IMR-90 (cell line): ENCODE measurements at regions not wholly inside any gene's neighbourhood (a gene's known extent, or its start where the extent isn't known, plus 50 kb on each side); places are given as distances from the start of the nearest gene placed in this dataset.

Experiments
- ATAC-seq: fragments of 200-7000 bp; cut with Tn5 transposase; 2 replicates; pipeline ENCODE4 v1.9.1; 2020; ENCODE audit warnings: low read depth, mild to moderate bottlenecking, moderate library complexity
- BruUV-seq: library from RNA; stranded (reverse); fragments of 400-500 nt; replicated peaks from 2 replicates; lab custom pipeline; 2021; lab: Mats Ljungman, UMichigan
- CTCF ChIA-PET: fragments of 300-600 bp; formaldehyde crosslinking; extraction: SDS; loops from one replicate; lab custom pipeline; 2021; ENCODE audit warnings: antibody characterized with exemption; lab: Yijun Ruan, JAX
- POLR2A ChIA-PET: fragments of 300-600 bp; sonication (Branson Sonifier 250); formaldehyde crosslinking; loops from one replicate; lab custom pipeline; 2022; ENCODE audit warnings: antibody characterized with exemption; ENCODE audit not compliant: unreplicated experiment; lab: Charles Lee
- DNase-seq: peaks from one replicate; pipeline ENCODE4 v3.0.0; 2013
- H2AFZ ChIP-seq: replicated peaks from 2 replicates; pipeline ENCODE3; 2013; ENCODE audit warnings: low read length, mild to moderate bottlenecking; ENCODE audit not compliant: poor library complexity
- H2AK5ac ChIP-seq: 2 replicates; pipeline ENCODE4 v1.6.1; 2013; ENCODE audit warnings: low read depth, low read length, inconsistent platforms
- H2AK9ac ChIP-seq: replicated peaks from 2 replicates; pipeline ENCODE3; 2013; ENCODE audit warnings: mild to moderate bottlenecking, low read depth, low read length, moderate library complexity; ENCODE audit not compliant: poor library complexity
- H2BK120ac ChIP-seq: 2 replicates; pipeline ENCODE4 v1.6.1; 2013; ENCODE audit warnings: low read depth, low read length, inconsistent platforms
- H2BK15ac ChIP-seq: 3 replicates; pipeline ENCODE4 v1.6.1; 2013; ENCODE audit warnings: low read depth, low read length, inconsistent platforms
- H2BK20ac ChIP-seq: 2 replicates; pipeline ENCODE4 v1.6.1; 2013; ENCODE audit warnings: low read depth, mild to moderate bottlenecking, inconsistent platforms, low read length, moderate library complexity
- H2BK5ac ChIP-seq: 2 replicates; pipeline ENCODE4 v1.6.1; 2013; ENCODE audit warnings: mild to moderate bottlenecking, low read depth, low read length, inconsistent platforms; ENCODE audit not compliant: poor library complexity, severe bottlenecking
- H3K14ac ChIP-seq: replicated peaks from 2 replicates; pipeline ENCODE4 v1.6.1; 2013; ENCODE audit warnings: low read depth, low read length, inconsistent platforms
- H3K18ac ChIP-seq: 2 replicates; pipeline ENCODE4 v1.6.1; 2013; ENCODE audit warnings: low read depth, low read length, control low read depth
- H3K23ac ChIP-seq: 2 replicates; pipeline ENCODE4 v1.6.1; 2013; ENCODE audit warnings: low read depth, low read length, inconsistent platforms
- H3K27ac ChIP-seq: 2 replicates; pipeline ENCODE4 v1.5.1; 2013; ENCODE audit warnings: mild to moderate bottlenecking, control low read depth, low read length; ENCODE audit not compliant: insufficient read depth
- H3K27me3 ChIP-seq: 2 replicates; pipeline ENCODE4 v1.6.1; 2013; ENCODE audit warnings: low read length; ENCODE audit not compliant: control insufficient read depth, insufficient read depth
- H3K36me3 ChIP-seq: 2 replicates; pipeline ENCODE4 v1.6.1; 2013; ENCODE audit warnings: low read length, mixed read lengths; ENCODE audit not compliant: control insufficient read depth, insufficient read depth
- H3K4ac ChIP-seq: 2 replicates; pipeline ENCODE4 v1.6.1; 2013; ENCODE audit warnings: low read depth, low read length, inconsistent platforms
- H3K4me1 ChIP-seq: 2 replicates; pipeline ENCODE4 v1.6.1; 2013; ENCODE audit warnings: low read length, mixed read lengths; ENCODE audit not compliant: control insufficient read depth, insufficient read depth
- H3K4me2 ChIP-seq: 2 replicates; pipeline ENCODE4 v1.6.1; 2013; ENCODE audit warnings: low read depth, mild to moderate bottlenecking, control low read depth, low read length, moderate library complexity
- H3K4me3 ChIP-seq: 2 replicates; pipeline ENCODE4 v1.5.1; 2013; ENCODE audit warnings: low read depth, mild to moderate bottlenecking, control low read depth, low read length, moderate library complexity; ENCODE audit not compliant: insufficient read depth
- H3K56ac ChIP-seq: 2 replicates; pipeline ENCODE4 v1.6.1; 2013; ENCODE audit warnings: low read length, inconsistent platforms; ENCODE audit not compliant: insufficient read depth; ENCODE audit errors: extremely low read depth
- H3K79me1 ChIP-seq, 2 experiments: 2 replicates each; pipeline ENCODE4 v1.6.1; 2013; ENCODE audit warnings: low read length in 2 of 2, inconsistent platforms in 1 of 2, low read depth in 1 of 2
- H3K9ac ChIP-seq: 2 replicates; pipeline ENCODE4 v1.6.1; 2013; ENCODE audit warnings: low read depth, low read length, control low read depth
- H3K9me1 ChIP-seq: 2 replicates; pipeline ENCODE4 v1.6.1; 2013; ENCODE audit warnings: low read length, inconsistent platforms; ENCODE audit not compliant: insufficient read depth
- H3K9me3 ChIP-seq: 2 replicates; pipeline ENCODE4 v1.6.1; 2013; ENCODE audit warnings: low read length; ENCODE audit not compliant: control insufficient read depth, insufficient read depth
- H4K20me1 ChIP-seq: 2 replicates; pipeline ENCODE4 v1.6.1; 2013; ENCODE audit warnings: low read length, inconsistent platforms; ENCODE audit not compliant: insufficient read depth
- H4K5ac ChIP-seq: 2 replicates; pipeline ENCODE4 v1.6.1; 2013; ENCODE audit warnings: mild to moderate bottlenecking, low read depth, low read length, control low read depth
- H4K8ac ChIP-seq, 2 experiments: 2 replicates each; pipeline ENCODE4 v1.6.1; 2013; ENCODE audit warnings: low read depth in 2 of 2, low read length in 2 of 2, control low read depth in 1 of 2, inconsistent platforms in 1 of 2
- H4K91ac ChIP-seq: 2 replicates; pipeline ENCODE4 v1.6.1; 2013; ENCODE audit warnings: low read depth, low read length, inconsistent platforms; ENCODE audit not compliant: insufficient read depth
- BHLHE40 ChIP-seq: fragments of 150-350 bp; IDR thresholded peaks from 2 replicates; pipeline ENCODE4 v1.6.1; 2016; ENCODE audit warnings: mild to moderate bottlenecking, low read depth, low read length
- CEBPB ChIP-seq: IDR thresholded peaks from 2 replicates; pipeline ENCODE4 v1.6.1; 2012; ENCODE audit warnings: low read depth, low read length, improper control_type of control experiment
- CHD1 ChIP-seq: IDR thresholded peaks from 2 replicates; pipeline ENCODE4 v1.6.1; 2012; ENCODE audit warnings: low read depth, low read length, improper control_type of control experiment
- FOS ChIP-seq: fragments of 150-350 bp; IDR thresholded peaks from 2 replicates; pipeline ENCODE4 v1.6.1; 2016; ENCODE audit warnings: low read depth, low read length
- MAFK ChIP-seq: IDR thresholded peaks from 2 replicates; pipeline ENCODE4 v1.6.1; 2012; ENCODE audit warnings: low read depth, low read length, improper control_type of control experiment
- MAZ ChIP-seq: IDR thresholded peaks from 2 replicates; pipeline ENCODE4 v1.6.1; 2012; ENCODE audit warnings: low read depth, mild to moderate bottlenecking, low read length, improper control_type of control experiment, moderate library complexity, borderline replicate concordance
- NFE2L2 ChIP-seq: fragments of 150-350 bp; IDR thresholded peaks from 2 replicates; pipeline ENCODE4 v1.6.1; 2016; ENCODE audit warnings: low read depth, mild to moderate bottlenecking, low read length
- POLR2A ChIP-seq: IDR thresholded peaks from 2 replicates; pipeline ENCODE4 v1.6.1; 2012; ENCODE audit warnings: mild to moderate bottlenecking, low read depth, low read length
- RAD21 ChIP-seq: IDR thresholded peaks from 2 replicates; pipeline ENCODE4 v1.6.1; 2012; ENCODE audit warnings: low read length, improper control_type of control experiment
- RCOR1 ChIP-seq: IDR thresholded peaks from 2 replicates; pipeline ENCODE4 v1.6.1; 2012; ENCODE audit warnings: mild to moderate bottlenecking, low read length, improper control_type of control experiment; ENCODE audit not compliant: insufficient replicate concordance
- RFX5 ChIP-seq: IDR thresholded peaks from 2 replicates; pipeline ENCODE4 v1.8.0; 2012; ENCODE audit warnings: low read depth, mild to moderate bottlenecking, low read length, moderate library complexity
- SMC3 ChIP-seq: fragments of 150-350 bp; IDR thresholded peaks from 2 replicates; pipeline ENCODE4 v1.6.1; 2016; ENCODE audit warnings: low read depth, mild to moderate bottlenecking, antibody characterized with exemption, low read length, moderate library complexity
- WGBS, 2 experiments: methylation state at CpG; one replicate each; pipeline versions ENCODE4 v1.1.5 to v1.1.7; 2013; ENCODE audit warnings: missing lambda C conversion rate in 2 of 2; ENCODE audit not compliant: insufficient read length in 1 of 2; ENCODE audit errors: extremely low coverage in 2 of 2; 5-methylcytosine and 5-hydroxymethylcytosine counted together
- dilution Hi-C: fragments of 300-500 bp; cut with HindIII; formaldehyde crosslinking; loops from one replicate; pipeline ENCODE4 v1.14.3; 2018; ENCODE audit warnings: low sequenced_read_pairs; ENCODE audit not compliant: unreplicated experiment
- in situ Hi-C: fragments of 300-500 bp; cut with MboI; formaldehyde crosslinking; loops from 3 replicates; pipeline ENCODE4 v1.14.3; 2019; ENCODE audit warnings: low sequenced_read_pairs, inconsistent platforms, mixed read lengths
- intact Hi-C: fragments of 100-400 bp; cut with micrococcal nuclease; formaldehyde crosslinking; loops from 2 replicates; pipeline ENCODE4 v1.10.0; 2022
- TF ChIP-seq, protein P1 (sequence below): conservative IDR thresholded peaks from 2 replicates; pipeline ENCODE4 v1.5.1; 2012; ENCODE audit warnings: mild to moderate bottlenecking, low read depth, low read length, improper control_type of control experiment
- TF ChIP-seq, protein P2 (sequence below): fragments of 150-350 bp; IDR thresholded peaks from 2 replicates; pipeline ENCODE4 v1.6.1; 2016; ENCODE audit warnings: low read depth, mild to moderate bottlenecking, low read length, moderate library complexity, borderline replicate concordance

- Histone ChIP-seq H3K4ac (no peak overlapping the region), H3K27me3 (no peaks in the 10 kb centered on the region), H3K4me3 (no peak overlapping the region), H3K18ac (no peak overlapping the region), H2AK9ac (no peak overlapping the region), H2BK5ac (no peak overlapping the region), H2AK5ac (no peak overlapping the region), H4K91ac (no peak overlapping the region), H3K4me2 (no peak overlapping the region), H3K14ac (no peak overlapping the region), H3K27ac (no peak overlapping the region), H3K79me1 (no peaks in the 10 kb centered on the region), H4K20me1 (no peaks in the 10 kb centered on the region), H4K8ac (no peak overlapping the region), H4K5ac (no peak overlapping the region), H3K56ac (no peak overlapping the region), H3K36me3 (no peaks in the 10 kb centered on the region), H3K9me3 (no peaks in the 10 kb centered on the region), H3K23ac (no peak overlapping the region), H3K9ac (no peak overlapping the region), H3K9me1 (no peaks in the 10 kb centered on the region), H3K4me1 (no peaks in the 10 kb centered on the region), H2BK20ac (no peak overlapping the region), H2BK120ac (no peak overlapping the region), H2AFZ (no peak overlapping the region), H2BK15ac (no peak overlapping the region)
- BruUV-seq = no TSS peak
- dilution Hi-C loops = no loop called here
- ChIA-PET CTCF (no interaction called here), POLR2A (no interaction called here)
- ATAC-seq (no peak), DNase-seq (no peak)
- in situ Hi-C loops = no loop called here
- no peak for TF ChIP-seq CHD1
- TF ChIP-seq MAFK = no peak
- TF ChIP-seq NFE2L2 = no peak
- TF ChIP-seq CEBPB = no peak
- no peak for TF ChIP-seq BHLHE40
- TF ChIP-seq RCOR1 = no peak
- TF ChIP-seq, protein P1, sequence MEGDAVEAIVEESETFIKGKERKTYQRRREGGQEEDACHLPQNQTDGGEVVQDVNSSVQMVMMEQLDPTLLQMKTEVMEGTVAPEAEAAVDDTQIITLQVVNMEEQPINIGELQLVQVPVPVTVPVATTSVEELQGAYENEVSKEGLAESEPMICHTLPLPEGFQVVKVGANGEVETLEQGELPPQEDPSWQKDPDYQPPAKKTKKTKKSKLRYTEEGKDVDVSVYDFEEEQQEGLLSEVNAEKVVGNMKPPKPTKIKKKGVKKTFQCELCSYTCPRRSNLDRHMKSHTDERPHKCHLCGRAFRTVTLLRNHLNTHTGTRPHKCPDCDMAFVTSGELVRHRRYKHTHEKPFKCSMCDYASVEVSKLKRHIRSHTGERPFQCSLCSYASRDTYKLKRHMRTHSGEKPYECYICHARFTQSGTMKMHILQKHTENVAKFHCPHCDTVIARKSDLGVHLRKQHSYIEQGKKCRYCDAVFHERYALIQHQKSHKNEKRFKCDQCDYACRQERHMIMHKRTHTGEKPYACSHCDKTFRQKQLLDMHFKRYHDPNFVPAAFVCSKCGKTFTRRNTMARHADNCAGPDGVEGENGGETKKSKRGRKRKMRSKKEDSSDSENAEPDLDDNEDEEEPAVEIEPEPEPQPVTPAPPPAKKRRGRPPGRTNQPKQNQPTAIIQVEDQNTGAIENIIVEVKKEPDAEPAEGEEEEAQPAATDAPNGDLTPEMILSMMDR = no peak
- TF ChIP-seq RFX5 = no peak
- TF ChIP-seq FOS = no peak
- no peak for TF ChIP-seq SMC3
- TF ChIP-seq, protein P2, sequence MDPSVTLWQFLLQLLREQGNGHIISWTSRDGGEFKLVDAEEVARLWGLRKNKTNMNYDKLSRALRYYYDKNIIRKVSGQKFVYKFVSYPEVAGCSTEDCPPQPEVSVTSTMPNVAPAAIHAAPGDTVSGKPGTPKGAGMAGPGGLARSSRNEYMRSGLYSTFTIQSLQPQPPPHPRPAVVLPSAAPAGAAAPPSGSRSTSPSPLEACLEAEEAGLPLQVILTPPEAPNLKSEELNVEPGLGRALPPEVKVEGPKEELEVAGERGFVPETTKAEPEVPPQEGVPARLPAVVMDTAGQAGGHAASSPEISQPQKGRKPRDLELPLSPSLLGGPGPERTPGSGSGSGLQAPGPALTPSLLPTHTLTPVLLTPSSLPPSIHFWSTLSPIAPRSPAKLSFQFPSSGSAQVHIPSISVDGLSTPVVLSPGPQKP = no peak
- TF ChIP-seq RAD21 = no peak
- TF ChIP-seq POLR2A = no peak
- no peak for TF ChIP-seq MAZ
- WGBS, 2 experiments = no CpG with 5 or more reads among the region's 3 CpGs
- intact Hi-C loops = no loop called here
Observed at GRCh38 chr4:167595898-167596297, 361.6 kb upstream of the SPOCK3 start.
